ENCODE measurements at regions not wholly inside any gene's neighbourhood (a gene's known extent, or its start where the extent isn't known, plus 50 kb on each side); places are given as distances from the start of the nearest gene placed in this dataset.

DNA sequence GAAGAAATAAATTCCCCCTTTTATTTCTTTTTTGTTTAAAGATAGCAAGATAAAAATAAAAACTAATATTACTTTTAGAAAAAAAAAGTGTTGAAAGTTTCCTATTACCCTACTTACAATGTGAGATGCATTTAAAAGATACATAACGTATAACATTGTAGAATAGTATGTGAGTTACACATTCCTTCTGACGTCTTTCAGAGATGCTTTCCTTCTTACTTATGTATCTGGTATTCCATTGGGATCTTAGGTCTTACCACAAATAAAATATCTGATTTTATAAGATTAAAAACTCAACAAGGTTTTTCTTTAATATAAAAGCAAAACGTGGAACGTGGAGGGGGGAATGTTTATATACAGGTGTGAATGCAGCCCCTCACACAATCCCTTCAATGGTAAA, 147.2 kb upstream of the ETS2 start:
- Histone ChIP-seq H3K9me3 (ENCODE audit: control insufficient read depth, insufficient read depth, low read length) (no peaks in the 10 kb centered on the region), H3K4me3 (ENCODE audit: low read depth, low read length) (no peak overlapping the region), H3K9ac (ENCODE audit: low read depth, low read length) (no peak overlapping the region), H3K27me3 (ENCODE audit: control insufficient read depth, insufficient read depth, low read length) (peaks cover 56% of the 10 kb centered on the region), H3K27ac (ENCODE audit: low read depth, low read length) (no peak overlapping the region), H3K36me3 (ENCODE audit: control insufficient read depth, insufficient read depth, low read length) (no peaks in the 10 kb centered on the region), H3K4me1 (ENCODE audit: control insufficient read depth, insufficient read depth, low read length) (peaks cover 17% of the 10 kb centered on the region)

DNA sequence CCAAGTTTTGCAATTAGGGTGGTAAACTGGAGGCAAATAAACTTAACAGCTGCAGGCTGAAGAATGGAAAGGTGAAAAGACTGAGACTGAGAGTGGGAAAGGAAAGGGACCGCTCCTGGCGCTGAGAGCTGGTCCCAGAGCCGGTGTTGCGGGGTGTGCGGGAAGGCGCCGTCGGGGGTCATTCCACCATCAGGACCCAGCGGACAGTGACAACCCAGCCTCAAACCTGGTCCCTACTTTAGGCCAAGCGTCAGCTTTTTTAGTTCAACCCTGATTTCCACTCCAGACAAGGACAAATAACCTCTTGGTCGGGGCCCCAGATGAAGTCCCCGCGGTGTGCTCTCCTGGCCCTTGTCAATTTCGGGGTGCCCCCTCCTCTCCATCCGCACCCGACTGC, 145.8 kb upstream of the ETS2 start:
- Histone ChIP-seq H3K9me3 (ENCODE audit: control insufficient read depth, insufficient read depth, low read length) (no peaks in the 10 kb centered on the region), H3K4me1 (ENCODE audit: control insufficient read depth, insufficient read depth, low read length) (peaks cover 20% of the 10 kb centered on the region), H3K4me3 (ENCODE audit: low read depth, low read length) (peak overlapping the region; percentile 63; the same call in 1 of the 2 replicates), H3K27ac (ENCODE audit: low read depth, low read length) (no peak overlapping the region), H3K27me3 (ENCODE audit: control insufficient read depth, insufficient read depth, low read length) (peaks cover 56% of the 10 kb centered on the region), H3K9ac (ENCODE audit: low read depth, low read length) (no peak overlapping the region), H3K36me3 (ENCODE audit: control insufficient read depth, insufficient read depth, low read length) (no peaks in the 10 kb centered on the region)

DNA sequence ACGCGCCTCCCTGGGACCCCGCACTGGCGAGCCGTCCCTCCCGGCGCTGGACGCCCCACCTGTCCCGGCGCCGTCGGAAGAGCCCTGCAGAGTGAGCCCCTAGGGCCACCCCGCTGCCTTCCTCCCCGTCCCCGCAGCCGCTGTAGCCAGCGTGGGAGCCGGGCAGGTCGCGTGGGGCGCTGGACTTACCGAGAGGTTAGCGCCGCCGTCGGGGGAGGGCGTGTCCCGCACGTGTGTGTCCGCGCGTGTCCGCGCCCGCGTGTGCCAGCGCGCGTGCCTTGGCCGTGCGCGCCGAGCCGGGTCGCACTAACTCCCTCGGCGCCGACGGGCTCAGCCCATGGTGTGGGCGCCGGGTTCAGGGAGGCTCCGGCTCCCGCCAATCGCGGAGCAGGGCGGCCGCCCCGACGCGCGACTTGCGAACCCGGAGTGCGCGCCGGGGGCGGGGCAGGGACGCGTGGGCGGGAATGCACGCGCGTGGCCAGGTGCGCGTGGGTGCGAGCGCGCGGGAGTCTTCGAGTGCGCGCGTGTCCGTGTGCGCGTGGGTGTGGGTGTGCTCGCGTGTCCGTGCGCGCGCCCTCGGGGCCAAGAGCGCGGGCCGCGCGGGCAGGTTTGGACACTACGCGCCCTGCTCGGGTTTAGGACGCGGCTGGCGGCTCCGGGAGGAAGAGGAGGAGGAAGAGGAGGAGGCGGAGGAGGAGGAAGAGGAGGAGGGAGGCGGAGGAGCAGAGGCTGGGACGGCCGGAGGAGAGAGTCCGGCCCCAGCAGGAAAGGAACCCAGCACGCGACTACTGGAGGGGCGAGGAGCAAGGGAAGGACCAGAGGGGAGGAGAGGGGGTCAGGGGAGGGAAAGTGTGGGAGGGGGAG, 145.2 kb upstream of the ETS2 start:
- Histone ChIP-seq H3K27ac (ENCODE audit: low read depth, low read length) (no peak overlapping the region), H3K4me3 (ENCODE audit: low read depth, low read length) (peak overlapping the region; percentile 63), H3K9ac (ENCODE audit: low read depth, low read length) (no peak overlapping the region), H3K4me1 (ENCODE audit: control insufficient read depth, insufficient read depth, low read length) (peaks cover 20% of the 10 kb centered on the region), H3K36me3 (ENCODE audit: control insufficient read depth, insufficient read depth, low read length) (no peaks in the 10 kb centered on the region), H3K27me3 (ENCODE audit: control insufficient read depth, insufficient read depth, low read length) (peaks cover 56% of the 10 kb centered on the region), H3K9me3 (ENCODE audit: control insufficient read depth, insufficient read depth, low read length) (no peaks in the 10 kb centered on the region)

DNA sequence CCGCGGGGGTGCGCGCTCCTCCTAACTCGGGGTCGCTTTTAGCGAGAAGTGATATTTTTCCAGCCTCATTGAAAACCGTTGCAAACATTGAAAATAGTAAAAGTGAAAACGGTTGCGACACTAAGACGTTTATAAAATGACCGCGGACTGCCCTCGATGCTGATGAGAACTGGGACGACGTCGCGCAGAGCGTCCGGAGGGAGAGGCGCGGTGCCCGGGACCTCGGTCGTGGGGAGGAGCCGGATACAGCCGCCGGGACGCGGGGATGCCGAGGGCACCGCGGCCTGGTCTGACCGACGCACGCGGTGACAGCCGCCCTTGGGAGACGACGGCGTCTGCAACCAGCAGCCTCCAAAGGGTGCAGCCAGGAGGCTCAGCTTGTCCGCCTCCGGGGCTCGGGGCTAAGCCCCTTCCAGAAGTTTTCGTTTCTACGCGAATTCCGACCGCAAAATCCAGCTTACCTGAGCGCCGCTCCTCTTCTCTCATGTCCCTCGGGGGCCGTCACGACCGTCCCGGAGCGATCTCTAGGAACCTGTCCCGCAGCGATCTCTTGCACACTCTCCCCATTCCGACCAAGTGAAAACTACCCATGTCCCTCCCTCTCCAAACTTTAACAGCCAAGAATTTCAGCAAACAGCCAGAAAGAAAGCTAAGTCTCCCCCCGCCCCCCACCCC, 144.4 kb upstream of the ETS2 start:
- Histone ChIP-seq H3K27me3 (ENCODE audit: control insufficient read depth, insufficient read depth, low read length) (peaks cover 56% of the 10 kb centered on the region), H3K9me3 (ENCODE audit: control insufficient read depth, insufficient read depth, low read length) (no peaks in the 10 kb centered on the region), H3K4me3 (ENCODE audit: low read depth, low read length) (peak overlapping the region; percentile 63), H3K36me3 (ENCODE audit: control insufficient read depth, insufficient read depth, low read length) (no peaks in the 10 kb centered on the region), H3K9ac (ENCODE audit: low read depth, low read length) (no peak overlapping the region), H3K4me1 (ENCODE audit: control insufficient read depth, insufficient read depth, low read length) (peaks cover 20% of the 10 kb centered on the region), H3K27ac (ENCODE audit: low read depth, low read length) (no peak overlapping the region)

DNA sequence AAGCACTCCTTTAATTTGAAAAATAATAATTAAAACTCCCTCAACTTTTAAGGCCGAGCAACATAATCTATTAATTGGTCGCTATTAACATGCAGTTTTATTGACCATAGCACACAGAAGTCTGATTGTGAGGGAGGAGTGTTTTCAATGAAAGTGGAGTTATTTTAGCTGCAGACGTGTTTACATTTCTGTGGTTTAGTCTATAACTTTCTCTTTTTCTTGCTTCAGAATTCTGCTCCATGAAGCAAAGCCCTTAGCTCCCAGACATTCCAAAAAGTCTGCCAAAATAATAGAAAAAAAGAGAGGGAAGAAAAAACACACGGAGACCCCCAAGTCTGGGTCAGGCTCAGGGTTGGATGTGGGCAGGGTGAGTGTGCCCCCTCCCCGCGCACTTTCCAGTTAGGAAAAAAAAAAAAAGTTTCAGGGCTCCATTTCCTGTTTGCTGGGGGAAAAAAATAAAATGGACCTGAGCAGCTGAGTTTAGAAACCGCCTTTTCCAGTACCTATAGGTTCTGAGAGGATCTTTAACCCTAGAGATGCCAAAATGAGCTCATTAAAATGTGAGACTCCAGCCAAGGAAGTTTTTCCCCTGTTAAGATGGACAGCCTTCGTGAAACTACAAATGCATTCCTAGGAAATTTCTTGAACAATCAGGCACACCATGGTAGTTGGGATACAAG, 143.7 kb upstream of the ETS2 start:
- no peaks in the 10 kb centered on the region for H3K9me3 ChIP-seq (ENCODE audit: control insufficient read depth, insufficient read depth, low read length)
- H3K27me3 ChIP-seq (ENCODE audit: control insufficient read depth, insufficient read depth, low read length): peaks cover 51% of the 10 kb centered on the region
- no peak overlapping the region for H3K27ac ChIP-seq (ENCODE audit: low read depth, low read length)
- no peaks in the 10 kb centered on the region for H3K36me3 ChIP-seq (ENCODE audit: control insufficient read depth, insufficient read depth, low read length)
- no peak overlapping the region for H3K9ac ChIP-seq (ENCODE audit: low read depth, low read length)
- peak overlapping the region; percentile 63 for H3K4me3 ChIP-seq (ENCODE audit: low read depth, low read length)
- H3K4me1 ChIP-seq (ENCODE audit: control insufficient read depth, insufficient read depth, low read length): peaks cover 20% of the 10 kb centered on the region

DNA sequence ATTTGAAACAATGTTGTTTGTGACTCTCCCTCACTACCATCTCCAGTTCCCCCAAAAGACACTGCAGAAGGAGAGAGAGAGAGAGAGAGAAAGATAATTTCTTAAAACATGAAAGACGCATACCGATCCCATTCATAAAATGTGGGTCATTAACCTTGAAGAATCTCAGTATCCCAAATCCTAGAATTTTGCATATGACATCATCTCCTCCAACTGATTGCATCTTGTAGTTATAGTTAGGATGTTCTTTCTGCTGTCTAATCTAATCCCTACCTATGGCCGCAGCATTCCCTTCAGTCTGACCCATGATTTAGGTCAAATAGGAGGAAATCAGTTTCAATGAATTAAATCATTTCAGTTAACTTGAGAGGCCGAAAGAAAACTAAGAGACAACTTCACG, 142.4 kb upstream of the ETS2 start:
- Histone ChIP-seq H3K9me3 (ENCODE audit: control insufficient read depth, insufficient read depth, low read length) (no peaks in the 10 kb centered on the region), H3K27me3 (ENCODE audit: control insufficient read depth, insufficient read depth, low read length) (peaks cover 43% of the 10 kb centered on the region), H3K27ac (ENCODE audit: low read depth, low read length) (no peak overlapping the region), H3K36me3 (ENCODE audit: control insufficient read depth, insufficient read depth, low read length) (no peaks in the 10 kb centered on the region), H3K9ac (ENCODE audit: low read depth, low read length) (no peak overlapping the region), H3K4me1 (ENCODE audit: control insufficient read depth, insufficient read depth, low read length) (peaks cover 20% of the 10 kb centered on the region), H3K4me3 (ENCODE audit: low read depth, low read length) (no peak overlapping the region)

DNA sequence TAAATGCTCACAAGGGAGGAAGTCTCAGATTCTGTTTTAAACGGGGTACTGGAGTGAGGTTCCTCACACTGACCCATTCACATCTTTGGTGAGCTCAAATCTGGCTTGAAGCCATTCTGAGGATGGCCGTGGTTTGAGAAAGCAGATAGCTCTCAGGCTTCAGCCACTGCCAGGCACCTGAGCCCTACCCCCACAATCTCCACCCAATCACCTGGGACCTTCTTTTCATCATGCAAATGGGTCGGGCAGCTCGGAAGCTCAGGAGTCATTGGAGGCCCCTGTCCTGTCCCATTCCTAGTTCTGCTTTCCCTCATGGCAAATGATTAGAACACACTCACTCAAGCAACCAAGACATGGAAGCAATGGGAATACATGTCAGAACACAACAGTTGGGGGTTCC, 141.4 kb upstream of the ETS2 start:
- no peak overlapping the region for H3K4me3 ChIP-seq (ENCODE audit: low read depth, low read length)
- H3K9ac ChIP-seq (ENCODE audit: low read depth, low read length): no peak overlapping the region
- peaks cover 33% of the 10 kb centered on the region for H3K27me3 ChIP-seq (ENCODE audit: control insufficient read depth, insufficient read depth, low read length)
- peaks cover 20% of the 10 kb centered on the region for H3K4me1 ChIP-seq (ENCODE audit: control insufficient read depth, insufficient read depth, low read length)
- no peaks in the 10 kb centered on the region for H3K36me3 ChIP-seq (ENCODE audit: control insufficient read depth, insufficient read depth, low read length)
- H3K27ac ChIP-seq (ENCODE audit: low read depth, low read length): no peak overlapping the region
- no peaks in the 10 kb centered on the region for H3K9me3 ChIP-seq (ENCODE audit: control insufficient read depth, insufficient read depth, low read length)

DNA sequence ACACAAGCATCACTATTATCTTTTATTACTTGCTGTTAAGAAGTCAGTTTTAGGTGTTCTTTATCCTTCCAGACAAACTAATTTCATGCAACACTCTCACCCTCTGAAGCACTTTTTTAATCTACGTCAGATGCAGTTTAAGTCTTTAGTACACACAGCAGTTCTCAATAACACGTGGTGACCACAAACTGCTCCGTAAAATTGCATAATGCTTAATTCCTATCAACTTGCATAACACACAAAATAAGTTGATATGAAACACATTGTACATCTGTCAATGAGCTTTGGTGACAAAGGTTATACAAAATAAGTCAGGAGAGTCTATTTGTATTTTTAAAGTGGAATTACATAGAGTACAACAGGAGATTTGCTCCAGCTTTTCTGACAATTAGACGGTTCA, 140.9 kb upstream of the ETS2 start:
- no peaks in the 10 kb centered on the region for H3K36me3 ChIP-seq (ENCODE audit: control insufficient read depth, insufficient read depth, low read length)

DNA sequence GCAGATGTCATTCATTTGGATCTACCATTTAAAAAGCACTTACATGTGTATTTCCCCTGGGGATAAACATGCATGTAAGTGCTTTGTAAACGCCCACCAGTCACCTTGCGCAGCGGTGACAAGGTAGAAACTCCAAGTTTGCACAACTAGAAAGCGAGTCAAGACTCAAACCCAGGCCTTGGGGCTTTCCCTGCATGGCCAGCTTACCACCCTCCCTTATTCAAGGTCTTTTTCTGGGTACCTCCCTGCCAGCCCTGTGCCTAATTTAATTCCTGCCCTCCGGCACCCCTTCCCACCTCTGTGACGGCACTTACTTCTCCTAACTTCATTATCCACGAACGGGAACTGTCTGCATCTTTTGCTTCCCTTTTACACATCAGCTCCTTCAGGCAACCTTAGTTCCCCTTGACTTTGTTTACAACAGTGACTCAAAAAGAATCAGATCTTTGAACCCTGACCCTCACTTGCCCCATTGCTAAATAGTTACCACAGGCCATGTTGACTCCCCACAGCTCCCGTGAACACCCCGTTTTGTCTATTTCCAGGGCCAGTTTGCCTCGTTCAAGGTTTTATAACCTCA, 138.3 kb upstream of the ETS2 start:
- Histone ChIP-seq H3K27me3 (ENCODE audit: control insufficient read depth, insufficient read depth, low read length) (peaks cover 3% of the 10 kb centered on the region; the same call in 1 of the 2 replicates), H3K27ac (ENCODE audit: low read depth, low read length) (no peak overlapping the region), H3K9me3 (ENCODE audit: control insufficient read depth, insufficient read depth, low read length) (no peaks in the 10 kb centered on the region), H3K4me1 (ENCODE audit: control insufficient read depth, insufficient read depth, low read length) (peaks cover 5% of the 10 kb centered on the region; the same call in 1 of the 2 replicates), H3K4me3 (ENCODE audit: low read depth, low read length) (no peak overlapping the region), H3K9ac (ENCODE audit: low read depth, low read length) (no peak overlapping the region), H3K36me3 (ENCODE audit: control insufficient read depth, insufficient read depth, low read length) (no peaks in the 10 kb centered on the region)

More for the DNA sequence above, 140.9 kb upstream of the ETS2 start:
- Histone ChIP-seq H3K9me3 (ENCODE audit: control insufficient read depth, insufficient read depth, low read length) (no peaks in the 10 kb centered on the region), H3K27me3 (ENCODE audit: control insufficient read depth, insufficient read depth, low read length) (peaks cover 28% of the 10 kb centered on the region), H3K9ac (ENCODE audit: low read depth, low read length) (no peak overlapping the region), H3K4me1 (ENCODE audit: control insufficient read depth, insufficient read depth, low read length) (peaks cover 15% of the 10 kb centered on the region), H3K4me3 (ENCODE audit: low read depth, low read length) (no peak overlapping the region), H3K27ac (ENCODE audit: low read depth, low read length) (no peak overlapping the region)

DNA sequence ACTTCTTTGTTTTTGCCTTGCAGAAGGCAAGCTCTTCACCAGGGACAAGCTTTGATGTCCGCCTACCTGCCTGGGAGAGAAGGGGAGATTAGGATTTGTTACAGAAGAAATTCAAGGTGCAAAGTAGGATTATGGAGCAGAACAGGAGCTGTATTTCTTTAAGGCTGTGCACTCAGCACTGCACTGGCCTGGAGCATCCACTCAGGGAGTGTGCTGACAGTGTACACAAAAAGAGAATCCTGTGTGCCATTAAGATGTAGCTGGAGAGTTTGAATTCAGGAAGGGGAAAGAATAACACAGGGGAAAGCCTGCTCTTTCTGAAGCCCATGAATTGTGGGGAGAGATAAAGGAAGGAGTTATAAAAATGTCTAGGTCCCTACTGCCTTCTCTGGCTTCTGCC, 137.7 kb upstream of the ETS2 start:
- no peak overlapping the region for H3K27ac ChIP-seq (ENCODE audit: low read depth, low read length)
- H3K36me3 ChIP-seq (ENCODE audit: control insufficient read depth, insufficient read depth, low read length): no peaks in the 10 kb centered on the region
- H3K27me3 ChIP-seq (ENCODE audit: control insufficient read depth, insufficient read depth, low read length): no peaks in the 10 kb centered on the region

More for the DNA sequence above, 137.7 kb upstream of the ETS2 start:
- peaks cover 3% of the 10 kb centered on the region; the same call in 1 of the 2 replicates for H3K4me1 ChIP-seq (ENCODE audit: control insufficient read depth, insufficient read depth, low read length)
- no peak overlapping the region for H3K9ac ChIP-seq (ENCODE audit: low read depth, low read length)
- no peaks in the 10 kb centered on the region for H3K9me3 ChIP-seq (ENCODE audit: control insufficient read depth, insufficient read depth, low read length)
- H3K4me3 ChIP-seq (ENCODE audit: low read depth, low read length): no peak overlapping the region

Data from HUES48 (cell line).